ENCODE measurements at regions not wholly inside any gene's neighbourhood (a gene's known extent, or its start where the extent isn't known, plus 50 kb on each side); places are given as distances from the start of the nearest gene placed in this dataset.

DNA sequence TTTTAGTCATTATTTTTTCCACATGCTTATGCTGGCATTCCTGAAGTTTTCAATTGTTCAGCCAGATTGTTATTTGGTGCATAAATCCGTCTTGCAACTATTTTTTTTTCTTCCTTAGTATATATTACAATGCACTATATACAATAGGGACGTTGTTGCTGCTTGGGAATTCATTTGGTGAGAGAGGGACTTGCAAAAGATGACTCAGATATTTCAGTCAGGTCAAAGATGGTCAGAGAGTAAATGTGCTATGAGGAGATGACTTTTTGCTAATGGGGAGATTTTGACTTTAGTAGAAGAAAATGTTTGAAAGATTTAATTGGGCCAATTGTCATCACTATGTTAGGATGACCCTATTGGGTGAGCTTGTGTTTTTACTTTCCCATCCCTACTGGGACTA is 348.4 kb upstream of the MTPN start:
- Histone ChIP-seq H3K27me3 (ENCODE audit: control insufficient read depth, insufficient read depth, low read length) (no peaks in the 10 kb centered on the region), H3K4me1 (ENCODE audit: control insufficient read depth, insufficient read depth, low read length) (no peaks in the 10 kb centered on the region), H3K4me3 (ENCODE audit: low read length) (no peak overlapping the region), H3K36me3 (ENCODE audit: control insufficient read depth, insufficient read depth, low read length) (no peaks in the 10 kb centered on the region), H3K27ac (ENCODE audit: low read length) (no peak overlapping the region), H3K9me3 (ENCODE audit: control insufficient read depth, insufficient read depth, low read length) (peaks cover under 1% of the 10 kb centered on the region)
- TF ChIP-seq CTCF (IDR thresholded peaks at IDR 0.05), result no peak
- ATAC-seq (no peak), DNase-seq (no peak)
- Mint-ChIP-seq H3K27me3 (ENCODE audit: low read depth in 2 of 2) (no peaks in the 10 kb centered on the region), H3K4me1 (no peaks in the 10 kb centered on the region), H3K27ac (no peak overlapping the region), H3K36me3 (no peaks in the 10 kb centered on the region), H3K4me3 (no peak overlapping the region), H3K9me3 (peaks cover 8 to 14% of the 10 kb centered on the region in 2 donors)
- intact Hi-C loops (cut with micrococcal nuclease), result no loop called here
- WGBS (ENCODE audit: insufficient coverage), result 67% methylated on average over 1 of the region's 2 CpGs

DNA sequence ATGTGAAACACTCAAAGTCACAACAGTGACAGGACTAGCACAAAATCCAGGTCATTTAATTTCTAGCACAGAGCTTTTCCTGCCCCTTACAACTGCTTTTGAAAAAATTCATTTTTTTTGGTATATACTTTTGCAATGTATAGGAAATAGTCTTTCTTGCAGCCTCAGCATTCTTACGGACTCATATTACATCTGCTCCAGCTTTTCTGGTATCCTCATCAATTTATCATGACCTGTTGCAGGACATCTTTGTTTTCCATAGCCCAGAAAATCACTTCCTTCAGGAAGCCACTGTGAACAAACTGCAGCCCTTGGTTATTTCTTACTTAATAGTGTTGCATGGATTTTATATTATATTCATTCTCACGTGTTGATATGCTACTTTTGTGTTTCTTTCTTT is 347.9 kb upstream of the MTPN start:
- TF ChIP-seq CTCF (IDR thresholded peaks at IDR 0.05), result no peak
- no peaks in the 10 kb centered on the region for H3K36me3 ChIP-seq (ENCODE audit: control insufficient read depth, insufficient read depth, low read length)
- no peaks in the 10 kb centered on the region for H3K27me3 ChIP-seq (ENCODE audit: control insufficient read depth, insufficient read depth, low read length)
- intact Hi-C loops (cut with micrococcal nuclease), result no loop called here
- ATAC-seq (no peak), DNase-seq (no peak)
- Mint-ChIP-seq H3K36me3 (peaks cover under 1% of the 10 kb centered on the region), H3K4me1 (no peaks in the 10 kb centered on the region), H3K27ac (no peak overlapping the region), H3K9me3 (peaks cover 8 to 14% of the 10 kb centered on the region in 2 donors), H3K27me3 (ENCODE audit: low read depth in 2 of 2) (no peaks in the 10 kb centered on the region), H3K4me3 (no peak overlapping the region)
- no peak overlapping the region for H3K4me3 ChIP-seq (ENCODE audit: low read length)
- peaks cover 6% of the 10 kb centered on the region for H3K9me3 ChIP-seq (ENCODE audit: control insufficient read depth, insufficient read depth, low read length)
- H3K27ac ChIP-seq (ENCODE audit: low read length), result no peak overlapping the region
- 80% methylated on average over 1 of the region's 2 CpGs for WGBS (ENCODE audit: insufficient coverage)
- H3K4me1 ChIP-seq (ENCODE audit: control insufficient read depth, insufficient read depth, low read length), result no peaks in the 10 kb centered on the region

DNA sequence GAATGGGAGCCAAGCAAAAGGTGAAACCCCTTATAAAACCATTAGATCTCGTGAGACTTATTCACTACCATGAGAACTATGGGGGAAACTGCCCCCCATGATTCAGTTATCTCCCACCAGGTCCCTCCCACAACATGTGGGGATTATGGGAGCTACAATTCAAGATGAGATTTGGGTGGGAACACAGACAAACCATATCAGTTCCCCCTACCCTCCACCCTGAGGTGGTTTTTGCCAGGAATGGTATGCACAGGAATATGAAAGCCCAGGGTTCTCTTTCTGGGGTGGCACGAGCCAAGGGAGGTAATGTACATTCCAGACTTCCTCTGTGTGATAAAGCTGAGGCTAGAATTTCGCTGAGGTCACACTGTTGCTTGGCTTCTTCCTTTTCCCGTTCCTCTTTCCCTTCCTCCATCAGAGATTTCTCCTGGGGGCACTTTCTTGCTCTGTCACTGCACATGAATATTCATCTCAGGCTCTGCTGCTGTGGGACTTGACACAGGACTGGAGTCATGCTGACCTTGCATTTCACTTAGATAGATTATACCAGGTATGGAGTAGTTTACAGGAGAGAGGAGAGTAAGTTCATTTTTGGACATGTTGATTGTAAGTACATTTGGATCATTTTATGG is 347.0 kb upstream of the MTPN start:
- no peak for TF ChIP-seq CTCF (IDR thresholded peaks at IDR 0.05)
- Histone ChIP-seq H3K9me3 (ENCODE audit: control insufficient read depth, insufficient read depth, low read length) (peaks cover 7% of the 10 kb centered on the region), H3K4me1 (ENCODE audit: control insufficient read depth, insufficient read depth, low read length) (no peaks in the 10 kb centered on the region), H3K4me3 (ENCODE audit: low read length) (no peak overlapping the region), H3K27me3 (ENCODE audit: control insufficient read depth, insufficient read depth, low read length) (no peaks in the 10 kb centered on the region), H3K27ac (ENCODE audit: low read length) (no peak overlapping the region), H3K36me3 (ENCODE audit: control insufficient read depth, insufficient read depth, low read length) (no peaks in the 10 kb centered on the region)
- DNase-seq, result no peak
- WGBS (ENCODE audit: insufficient coverage), result 5% methylated on average over 3 of the region's 4 CpGs
- H3K27me3 Mint-ChIP-seq (ENCODE audit: low read depth in 2 of 2), result no peaks in the 10 kb centered on the region
- H3K27ac Mint-ChIP-seq, result no peak overlapping the region
- H3K4me1 Mint-ChIP-seq, result no peaks in the 10 kb centered on the region
- ATAC-seq, result no peak
- intact Hi-C loops (cut with micrococcal nuclease), result no loop called here
- H3K9me3 Mint-ChIP-seq, result peaks cover 11 to 17% of the 10 kb centered on the region in 2 donors
- H3K4me3 Mint-ChIP-seq, result no peak overlapping the region
- peaks cover 9% of the 10 kb centered on the region for H3K36me3 Mint-ChIP-seq

DNA sequence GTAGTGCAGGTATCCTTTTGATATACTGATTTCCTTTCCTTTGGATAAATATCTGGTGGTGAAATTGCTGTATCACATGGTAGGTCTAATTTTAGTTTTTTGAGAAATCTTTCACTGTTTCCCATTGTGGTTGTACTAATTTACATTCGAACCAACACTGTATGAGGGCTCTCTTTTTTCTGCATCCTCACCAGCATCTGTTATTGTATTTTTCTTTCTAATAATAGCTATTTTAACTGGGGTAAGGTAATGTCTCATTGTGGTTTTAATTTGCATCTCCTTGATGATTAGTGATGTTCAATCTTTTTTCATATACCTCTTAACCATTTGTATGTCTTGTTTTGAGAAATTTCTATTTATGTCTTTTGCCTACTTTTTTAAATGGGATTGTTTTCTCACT is 335.4 kb upstream of the MTPN start:
- Mint-ChIP-seq H3K27me3 (ENCODE audit: low read depth in 2 of 2) (no peaks in the 10 kb centered on the region), H3K4me1 (no peaks in the 10 kb centered on the region), H3K4me3 (no peak overlapping the region), H3K36me3 (peaks cover 11% of the 10 kb centered on the region), H3K27ac (no peak overlapping the region), H3K9me3 (peaks cover 9 to 29% of the 10 kb centered on the region in 2 donors)
- Histone ChIP-seq H3K9me3 (ENCODE audit: control insufficient read depth, insufficient read depth, low read length) (no peaks in the 10 kb centered on the region), H3K27ac (ENCODE audit: low read length) (no peak overlapping the region), H3K36me3 (ENCODE audit: control insufficient read depth, insufficient read depth, low read length) (no peaks in the 10 kb centered on the region), H3K4me1 (ENCODE audit: control insufficient read depth, insufficient read depth, low read length) (no peaks in the 10 kb centered on the region), H3K27me3 (ENCODE audit: control insufficient read depth, insufficient read depth, low read length) (peaks cover 2% of the 10 kb centered on the region), H3K4me3 (ENCODE audit: low read length) (no peak overlapping the region)
- ATAC-seq (no peak), DNase-seq (no peak)
- WGBS (ENCODE audit: insufficient coverage), result no CpG with 5 or more reads among the region's 1 CpG
- intact Hi-C loops (cut with micrococcal nuclease), result no loop called here
- TF ChIP-seq CTCF (IDR thresholded peaks at IDR 0.05), result no peak

Data from natural killer cell (primary cell).